Fibroblast of skin of scalp (primary cell): ENCODE measurements at regions not wholly inside any gene's neighbourhood (a gene's known extent, or its start where the extent isn't known, plus 50 kb on each side); places are given as distances from the start of the nearest gene placed in this dataset.
A peak's percentile ranks its signal among the peaks of the same experiment; 100 is the strongest.
"Not testable (repeated sequence)": the region's sequence is repeated elsewhere in the genome, so short reads cannot be mapped to it uniquely, and the experiment has no call there.

Source experiments
- DNase-seq: peaks from one replicate; pipeline ENCODE4 v3.0.0-alpha.2; 2013

DNA sequence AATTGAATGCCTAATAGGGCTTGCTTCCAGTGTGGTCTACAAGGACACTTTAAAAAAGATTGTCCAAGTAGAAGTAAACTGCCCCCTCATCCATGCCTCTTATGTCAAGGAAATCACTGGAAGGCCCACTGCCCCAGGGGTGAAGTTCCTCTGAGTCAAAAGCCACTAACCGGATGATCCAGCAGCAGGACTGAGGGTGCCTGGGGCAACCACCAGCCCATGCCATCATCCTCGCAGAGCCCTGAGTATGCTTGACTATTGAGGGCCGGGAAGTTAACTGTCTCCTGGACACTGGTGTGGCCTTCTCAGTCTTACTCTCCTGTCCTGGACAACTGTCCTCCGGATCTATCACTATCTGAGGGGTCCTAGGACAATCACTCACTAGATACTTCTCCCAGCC is 411.5 kb downstream of the TENT5A start:
- DNase-seq = no peak

DNA sequence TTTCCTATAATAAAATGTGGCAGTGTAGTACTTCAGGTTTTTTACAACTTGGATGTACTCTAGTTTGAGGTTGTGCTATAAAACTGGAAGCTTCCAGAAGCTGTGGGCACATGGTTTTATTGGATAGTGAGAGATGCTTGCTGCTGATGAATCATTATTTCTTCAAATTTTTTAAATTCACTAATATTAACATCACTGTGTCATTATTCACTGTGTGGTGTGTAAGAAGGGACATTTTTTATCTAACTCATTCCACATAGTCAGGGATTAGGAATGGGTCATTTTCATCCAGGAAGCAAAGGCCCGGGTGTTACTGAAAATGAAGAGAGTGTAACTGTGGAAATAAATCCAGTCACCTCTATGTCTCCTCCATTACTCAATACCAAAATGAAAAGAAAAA is 421.0 kb downstream of the TENT5A start:
- peak; percentile 82 for DNase-seq

DNA sequence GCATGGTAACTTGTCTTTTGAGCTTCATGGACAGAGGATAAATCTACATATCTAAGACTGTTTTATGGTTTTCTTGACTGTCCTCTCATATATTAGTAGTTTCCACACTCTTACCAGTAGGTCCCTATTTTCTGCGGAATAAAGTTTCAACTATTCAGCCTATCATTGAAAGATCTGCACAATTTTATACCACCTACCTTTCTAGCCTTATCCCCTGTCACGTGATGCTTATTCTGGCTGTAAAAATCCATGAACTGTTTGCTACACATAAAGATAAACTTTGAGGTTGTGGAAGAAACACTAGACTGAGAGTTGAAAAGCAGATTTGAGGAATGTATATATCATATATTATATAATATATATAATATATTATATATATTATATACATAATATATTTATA is 423.8 kb downstream of the TENT5A start:
- no peak for DNase-seq

DNA sequence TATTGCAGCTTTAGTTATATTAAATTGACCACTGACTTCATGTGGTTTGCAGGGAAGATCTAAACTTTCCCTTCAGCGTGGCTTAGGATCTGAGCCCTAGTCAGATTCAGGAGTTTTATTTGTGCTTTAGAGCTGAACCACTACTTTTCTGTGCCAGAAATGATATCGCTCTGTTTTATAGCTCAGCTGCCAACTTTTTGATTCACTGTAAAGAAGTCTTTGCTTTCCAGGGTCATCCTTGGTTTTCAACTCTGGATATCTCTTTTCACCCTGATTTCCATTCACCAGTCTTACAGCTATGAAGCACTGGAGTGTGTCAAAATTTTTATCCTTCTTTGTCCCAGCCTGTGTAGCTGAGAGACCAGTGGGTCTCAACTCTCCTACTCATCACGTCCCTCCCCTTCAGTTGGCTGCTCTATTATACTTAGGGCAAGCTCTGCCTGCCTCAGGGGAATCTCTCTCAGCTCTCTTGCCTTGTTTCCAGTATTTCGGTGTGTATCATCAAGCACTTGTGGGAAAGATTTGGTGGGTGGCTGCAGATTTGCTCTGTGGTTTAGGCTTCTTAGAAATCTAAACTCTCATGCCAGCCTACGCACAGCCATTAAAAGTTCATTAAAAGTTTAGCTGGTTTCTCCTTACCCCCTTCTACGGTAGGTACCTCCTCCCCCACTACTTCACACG is 425.5 kb downstream of the TENT5A start:
- peak; percentile 38 for DNase-seq

DNA sequence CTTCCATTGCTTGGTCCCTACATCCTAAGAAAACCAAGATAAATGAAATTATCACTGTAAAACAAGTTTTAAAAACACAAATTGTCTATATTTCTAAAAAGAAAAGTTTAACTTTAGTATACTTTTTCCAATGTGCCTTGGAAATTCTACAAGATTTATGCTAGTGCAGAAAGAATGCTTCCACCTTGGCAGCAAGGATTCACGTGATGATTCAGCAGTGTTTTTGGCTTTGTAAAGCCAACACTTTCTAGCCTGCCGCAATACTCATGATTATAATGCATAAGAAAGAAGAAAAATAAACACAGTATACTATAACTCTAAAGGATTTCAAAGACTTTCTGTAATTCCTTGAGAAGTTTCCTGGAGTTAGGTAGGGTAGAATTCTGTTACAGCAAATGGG is 442.7 kb downstream of the TENT5A start:
- DNase-seq = no peak

DNA sequence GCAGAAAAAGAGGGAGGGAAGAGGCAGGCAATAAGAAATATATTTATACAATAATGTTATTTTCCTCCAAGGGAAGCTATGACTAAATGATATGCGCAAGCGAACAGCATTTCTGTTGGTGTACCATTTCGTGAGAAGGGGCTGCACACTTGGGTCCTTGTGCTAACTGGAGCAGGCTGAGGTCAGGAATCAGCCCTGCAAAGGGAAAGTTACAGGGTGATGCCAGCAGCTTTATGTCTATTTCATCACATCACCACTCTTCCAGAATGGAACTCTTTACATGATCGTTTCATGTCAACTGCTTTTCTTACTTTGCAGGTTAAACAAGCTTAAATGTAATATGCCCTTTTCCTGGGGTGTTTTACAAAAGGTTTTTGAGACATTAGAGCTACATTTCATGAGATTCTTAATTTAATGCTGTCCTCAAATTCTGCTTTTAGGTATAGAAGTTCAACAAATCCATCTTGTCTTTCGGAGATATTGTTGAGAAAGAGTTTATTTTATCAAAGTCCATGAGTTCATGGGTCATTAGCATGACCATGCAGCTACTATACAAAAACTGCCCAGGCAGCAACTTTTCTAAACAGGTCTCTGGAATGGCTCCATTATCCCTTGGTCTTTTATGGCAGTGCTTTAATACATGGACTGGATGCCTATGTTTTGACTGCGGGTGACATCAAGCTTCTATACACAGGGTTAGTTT is 443.8 kb downstream of the TENT5A start:
- DNase-seq = no peak

DNA sequence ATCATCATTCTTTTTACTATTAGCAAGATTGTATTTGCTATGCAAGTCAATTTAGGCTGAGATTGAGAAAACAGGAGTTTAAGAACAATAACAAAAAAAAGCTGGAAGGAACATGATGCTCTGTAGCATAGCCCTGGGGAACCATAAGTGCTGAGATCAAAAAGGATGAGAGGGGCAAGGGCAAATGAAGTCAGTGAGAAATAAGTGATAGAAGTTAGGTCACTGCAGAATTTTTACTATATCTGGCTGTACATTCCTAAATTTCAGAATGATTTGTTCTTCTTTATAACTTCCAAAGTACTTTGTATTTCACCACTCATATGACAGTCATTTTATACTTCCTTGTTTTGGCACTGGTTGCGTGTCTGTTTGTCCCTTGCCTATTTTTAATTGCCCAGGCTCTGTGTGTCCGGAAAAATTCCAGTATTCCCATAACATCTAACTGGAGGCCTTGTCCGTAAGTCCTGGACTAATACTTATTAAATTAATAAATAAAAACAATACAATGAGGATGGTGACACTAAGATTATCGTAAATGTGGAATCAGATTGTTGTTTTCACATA is 444.7 kb downstream of the TENT5A start:
- DNase-seq = no peak

DNA sequence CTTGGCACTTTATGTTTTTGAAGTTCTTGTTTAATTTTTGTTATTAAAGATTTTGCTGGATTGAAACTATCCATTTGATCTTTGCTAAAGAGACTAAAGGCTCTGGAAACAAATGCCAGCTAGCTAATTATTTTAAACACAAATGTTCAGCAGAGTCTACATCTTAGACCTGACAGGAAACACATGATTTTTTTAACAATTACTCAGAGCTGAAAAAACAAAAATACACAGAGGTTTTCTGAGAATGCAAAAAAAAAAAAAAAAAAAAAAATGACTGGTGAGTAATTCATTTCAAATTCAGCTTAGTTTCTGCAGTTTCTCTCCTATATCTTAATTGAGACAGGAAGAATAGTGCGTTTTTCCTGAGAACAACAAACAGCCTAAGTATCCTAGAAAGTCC is 448.0 kb downstream of the TENT5A start:
- DNase-seq = peak; percentile 37

DNA sequence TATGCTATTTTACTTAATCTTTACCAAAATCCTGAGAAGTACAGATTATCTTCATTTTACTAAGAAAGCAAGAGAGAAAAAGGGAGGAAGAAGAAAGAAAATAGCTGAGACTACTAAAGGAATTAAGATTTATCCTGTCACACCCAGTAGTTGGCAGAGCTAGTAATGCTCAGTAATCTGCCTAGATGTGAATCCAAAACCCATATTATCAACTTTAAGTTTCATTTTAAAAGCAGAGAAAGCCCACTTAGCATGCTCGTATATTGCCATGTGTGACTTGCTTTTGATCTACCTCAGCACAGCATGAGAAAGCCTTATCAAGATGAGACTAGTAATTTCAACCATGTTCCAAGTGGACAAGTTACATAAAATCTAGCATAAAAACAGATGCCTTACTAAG is 451.5 kb downstream of the TENT5A start:
- DNase-seq = no peak

DNA sequence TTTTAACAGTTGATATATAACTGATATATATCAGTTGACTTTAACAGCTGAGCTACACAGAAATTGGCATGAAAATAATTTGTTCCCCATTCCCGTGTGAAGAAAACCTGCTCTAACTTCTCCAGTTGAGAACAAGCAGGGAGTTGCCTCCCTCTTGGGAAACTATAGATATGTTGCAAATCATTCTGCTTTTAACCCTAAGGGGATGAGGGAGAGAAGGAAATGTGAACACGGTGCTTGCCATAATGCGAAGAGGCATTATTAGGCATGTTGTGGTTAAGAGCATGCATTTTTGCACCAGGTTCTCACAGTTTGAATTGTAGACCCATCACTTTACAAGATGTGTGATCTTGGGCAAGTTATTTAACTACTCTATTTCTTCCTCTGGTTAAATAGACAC is 453.7 kb downstream of the TENT5A start:
- no peak for DNase-seq

DNA sequence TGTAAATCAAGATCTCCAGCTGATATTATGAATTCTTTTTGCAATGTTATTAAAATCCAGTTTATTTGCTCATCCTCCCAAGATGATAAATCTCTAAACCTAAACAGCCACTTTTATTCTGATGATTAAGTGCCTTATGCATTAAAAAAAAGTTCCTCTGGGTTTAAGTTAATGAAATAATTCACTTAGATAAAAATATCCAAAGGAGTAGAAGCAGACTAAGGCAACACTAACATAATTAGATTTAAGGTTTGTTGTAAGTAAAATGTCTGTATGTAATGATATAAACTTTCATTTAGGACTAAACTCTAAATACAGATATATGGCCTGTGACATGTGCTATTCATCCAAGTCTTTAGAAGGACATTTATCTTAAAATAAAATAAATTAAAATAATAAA is 457.2 kb downstream of the TENT5A start:
- DNase-seq = no peak

DNA sequence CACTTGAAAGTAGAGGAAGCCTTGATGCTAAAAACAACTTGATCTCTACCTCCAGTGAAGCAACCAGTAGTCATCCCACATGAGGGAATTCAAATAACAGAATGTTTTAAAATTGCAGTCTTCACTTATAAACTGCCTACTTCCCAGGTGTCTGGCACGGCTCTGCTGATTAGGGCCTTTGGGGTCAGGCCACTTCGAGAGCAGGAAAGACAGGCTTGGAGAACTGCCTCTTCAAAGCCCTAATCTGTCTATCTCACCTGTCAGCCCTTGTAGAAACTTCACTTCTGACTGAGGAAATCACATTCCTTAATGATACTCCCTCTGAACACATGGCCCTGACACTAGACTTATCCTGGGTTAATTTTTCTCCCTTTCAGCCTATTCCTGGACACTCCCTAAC is 458.6 kb downstream of the TENT5A start:
- DNase-seq = no peak

DNA sequence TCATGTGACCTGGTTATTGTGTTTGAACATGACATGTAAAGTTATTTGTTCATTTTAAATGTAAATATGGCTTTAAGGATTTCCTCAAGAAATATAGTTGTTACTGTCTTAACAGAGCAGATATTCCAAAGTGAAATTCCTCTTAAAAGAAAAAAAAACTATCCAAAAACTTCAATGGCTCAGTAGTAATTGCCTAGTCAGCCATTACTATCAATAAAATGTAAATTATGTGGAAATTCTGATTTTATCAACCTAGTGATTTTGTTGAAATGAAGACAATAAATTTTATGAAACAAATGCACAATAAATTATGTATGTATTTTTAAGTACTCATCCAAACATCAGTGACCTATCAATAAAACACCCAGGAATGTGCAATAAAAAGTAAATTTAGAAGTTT is 463.3 kb downstream of the TENT5A start:
- DNase-seq = no peak

DNA sequence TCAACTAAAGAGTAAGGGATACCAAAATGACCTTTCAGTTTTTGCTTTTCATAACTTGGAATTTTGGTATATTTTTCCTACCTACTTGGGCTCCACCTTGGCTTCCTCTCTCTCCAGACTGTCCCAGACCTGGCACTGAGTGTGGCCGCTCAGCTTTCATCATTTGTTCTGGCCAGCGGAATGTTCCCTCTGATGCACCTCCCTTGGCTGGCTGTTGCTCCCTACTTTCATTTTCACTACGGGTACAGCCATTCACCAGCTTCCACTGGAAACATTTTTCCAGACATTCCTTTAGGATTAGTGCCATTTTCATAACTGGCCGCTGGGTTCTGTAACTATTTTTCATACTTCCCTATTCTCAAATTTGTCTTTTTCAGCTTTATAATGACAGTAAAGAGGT is 487.4 kb downstream of the TENT5A start:
- DNase-seq = peak; percentile 69

DNA sequence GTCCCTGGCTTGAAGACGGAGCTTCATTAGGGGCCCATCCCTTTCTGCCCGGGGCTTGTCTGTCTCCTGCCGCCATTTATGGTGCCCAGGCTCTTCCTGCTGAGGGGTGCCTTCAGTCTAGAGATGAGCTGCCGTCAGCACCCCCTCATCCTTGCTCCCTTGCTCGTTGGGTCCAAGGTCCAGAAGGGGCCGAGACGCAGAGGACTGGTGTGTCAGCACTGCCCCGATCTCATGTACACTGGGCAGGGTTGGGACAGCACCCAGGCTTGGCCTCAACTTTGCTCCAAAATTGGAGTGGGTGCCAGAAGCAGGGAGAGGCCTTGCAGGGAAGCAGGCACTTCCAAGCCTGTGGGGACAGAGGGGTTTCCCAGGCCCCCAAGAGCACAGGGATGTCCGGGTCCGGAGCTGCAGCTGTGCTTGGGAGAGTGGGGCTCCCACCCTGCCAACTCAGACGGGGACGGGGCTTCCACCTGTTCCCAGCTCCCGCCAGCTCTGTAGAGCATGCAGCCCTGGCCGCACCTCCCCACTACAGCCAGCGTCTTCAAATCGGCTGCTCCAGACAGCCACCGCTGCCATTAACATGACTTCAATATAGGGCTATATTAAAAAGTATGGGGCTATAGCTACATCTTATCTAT is 488.8 kb downstream of the TENT5A start:
- no peak for DNase-seq

DNA sequence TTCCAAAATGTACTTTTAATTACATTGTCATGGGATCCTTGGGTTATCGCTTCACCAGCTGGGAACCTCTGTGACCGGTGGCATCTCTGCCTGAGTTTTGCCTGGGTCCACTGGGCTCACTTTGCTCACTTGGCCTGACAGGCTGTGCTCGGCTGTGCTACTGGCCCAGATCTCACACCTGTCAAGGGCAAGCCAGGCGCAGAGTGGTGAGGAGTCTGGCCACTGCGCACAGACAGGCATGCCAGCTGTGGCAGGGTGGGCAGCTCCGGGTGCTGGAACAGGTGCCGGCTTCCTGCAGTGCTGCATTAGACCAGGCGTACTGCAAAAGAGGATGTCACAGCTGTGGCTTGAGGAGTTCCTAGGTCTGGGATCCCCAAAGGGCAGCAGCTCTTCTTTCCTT is 489.8 kb downstream of the TENT5A start:
- no peak for DNase-seq

DNA sequence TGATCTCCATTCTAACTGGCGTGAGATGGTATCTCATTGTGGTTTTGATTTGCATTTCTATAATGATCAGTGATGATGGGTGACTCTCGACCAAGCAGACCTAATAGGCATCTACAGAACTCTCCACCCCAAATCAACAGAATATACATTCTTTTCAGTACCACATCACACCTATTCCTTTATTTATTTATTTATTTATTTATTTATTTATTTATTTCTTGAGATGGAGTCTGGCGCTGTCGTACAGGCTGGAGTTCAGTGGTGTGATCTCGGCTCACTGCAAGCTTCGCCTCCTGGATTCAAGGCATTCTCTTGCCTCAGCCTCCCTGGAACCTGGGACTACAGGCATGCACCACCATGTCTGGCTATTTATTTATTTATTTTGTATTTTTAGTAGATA is 496.3 kb downstream of the TENT5A start:
- DNase-seq = not testable (repeated sequence)

DNA sequence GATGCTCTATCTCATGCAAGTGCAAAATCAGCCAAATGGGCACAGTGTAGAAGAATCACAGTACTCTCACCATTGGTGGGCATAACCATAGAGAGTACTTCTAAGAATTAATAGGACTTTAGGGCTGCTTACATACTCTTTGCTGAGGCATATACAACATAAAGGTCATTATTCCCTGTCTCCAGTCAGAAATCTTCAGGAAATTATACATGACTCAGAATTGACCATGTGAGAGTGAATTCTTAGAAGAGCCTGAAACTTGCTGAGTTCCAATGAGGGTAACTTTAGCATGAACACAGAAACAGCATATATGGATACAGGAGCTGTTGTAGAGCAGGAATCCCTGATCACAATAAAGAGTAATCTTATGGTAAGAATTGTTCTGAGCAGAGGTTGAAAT is 498.7 kb downstream of the TENT5A start:
- no peak for DNase-seq

DNA sequence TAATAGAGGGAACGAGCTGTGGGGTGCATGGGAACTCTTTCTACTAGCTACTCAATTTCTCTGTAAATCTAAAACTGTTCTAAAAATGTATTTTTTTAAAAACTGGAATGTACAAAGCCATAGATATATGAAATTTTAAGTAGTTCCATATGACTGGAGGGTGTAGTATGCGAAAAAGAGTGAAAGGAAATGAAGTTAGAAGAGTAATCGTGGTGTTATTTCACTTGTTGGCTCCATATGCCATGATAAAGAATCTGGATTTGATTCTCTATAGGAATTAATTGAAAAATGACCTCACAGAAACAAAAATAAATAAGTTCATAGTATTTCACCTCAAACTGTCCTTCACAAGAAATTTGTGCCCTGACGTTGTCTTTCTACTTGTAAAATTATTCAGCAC is 500.2 kb downstream of the TENT5A start:
- peak; percentile 60 for DNase-seq

DNA sequence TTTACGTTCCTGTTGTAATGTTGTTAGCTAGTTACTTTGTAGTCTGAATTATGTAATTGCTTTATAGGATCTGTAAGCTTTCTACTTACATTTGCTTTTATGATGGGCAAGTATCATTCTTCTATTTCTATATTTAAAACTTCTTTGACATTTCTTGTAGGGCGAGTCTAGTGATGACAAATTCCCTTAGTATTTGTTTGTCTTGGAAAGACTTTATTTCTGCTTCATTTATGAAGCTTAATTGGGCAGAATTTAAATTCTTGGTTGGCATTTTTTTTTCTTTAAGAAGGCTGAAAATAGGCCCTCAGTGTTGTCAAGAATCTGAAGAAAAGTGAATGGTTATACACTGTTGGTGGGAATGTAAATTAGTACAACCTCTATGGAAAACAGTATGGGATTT is 506.3 kb downstream of the TENT5A start:
- DNase-seq = no peak

DNA sequence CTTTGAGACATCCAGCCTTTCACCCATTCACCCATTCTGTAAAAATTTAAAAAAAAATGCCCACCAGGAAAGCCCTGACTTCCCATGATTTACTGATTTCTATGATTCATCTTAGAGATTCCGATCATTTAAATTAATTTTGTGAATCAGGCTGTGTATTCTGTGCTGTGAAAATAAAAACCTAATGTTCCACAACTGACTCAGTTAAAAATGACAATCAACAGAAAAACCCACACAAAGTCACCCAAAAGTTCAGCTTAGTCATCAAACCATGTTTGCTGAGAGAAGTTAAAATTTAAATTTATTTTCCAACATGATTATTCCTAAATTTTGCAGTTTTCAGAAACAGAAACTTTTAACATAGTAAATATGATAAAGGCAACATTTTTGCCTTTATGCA is 509.9 kb downstream of the TENT5A start:
- DNase-seq = peak; percentile 24

DNA sequence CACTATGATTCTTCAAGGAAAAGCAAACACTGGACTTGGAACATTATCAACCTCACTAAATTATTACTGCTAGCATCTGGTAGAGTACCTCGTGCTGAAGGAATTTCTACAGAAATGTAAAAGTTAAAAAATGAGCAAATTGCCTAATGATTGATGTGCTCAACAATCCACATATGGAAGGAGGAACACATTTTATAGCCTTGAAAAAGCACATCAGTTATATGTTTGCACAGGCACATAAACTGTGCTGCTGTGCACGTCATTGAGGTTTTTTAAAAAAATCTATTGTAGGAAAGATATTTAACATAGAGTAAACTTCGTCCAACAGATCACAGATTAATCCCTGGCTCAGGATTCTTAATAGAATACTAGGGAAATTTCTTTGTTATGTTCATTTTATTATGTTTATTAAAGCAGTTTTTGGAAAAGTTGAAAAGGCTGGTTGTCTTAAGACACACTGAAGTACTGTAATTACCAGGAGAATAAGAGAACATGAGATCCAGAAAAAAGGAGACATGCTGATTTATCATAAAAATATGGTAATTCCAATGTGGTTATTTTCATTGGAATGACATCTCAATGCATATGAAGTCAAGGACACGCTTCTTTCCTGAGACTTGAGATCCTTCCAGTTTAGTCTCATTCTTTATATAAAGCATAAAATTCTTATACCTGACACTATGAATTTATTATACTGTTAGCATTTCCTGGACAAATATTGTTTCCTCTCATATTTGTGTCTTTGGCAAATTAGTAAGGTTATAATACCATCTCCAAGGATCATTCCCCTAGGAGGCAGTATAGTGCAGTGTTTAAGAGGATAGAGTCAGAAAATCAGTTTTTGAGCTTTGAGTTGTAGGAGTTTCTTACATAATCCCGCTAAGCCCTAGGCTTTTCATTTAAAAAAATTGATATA is 511.1 kb downstream of the TENT5A start:
- peak; percentile 50 for DNase-seq

DNA sequence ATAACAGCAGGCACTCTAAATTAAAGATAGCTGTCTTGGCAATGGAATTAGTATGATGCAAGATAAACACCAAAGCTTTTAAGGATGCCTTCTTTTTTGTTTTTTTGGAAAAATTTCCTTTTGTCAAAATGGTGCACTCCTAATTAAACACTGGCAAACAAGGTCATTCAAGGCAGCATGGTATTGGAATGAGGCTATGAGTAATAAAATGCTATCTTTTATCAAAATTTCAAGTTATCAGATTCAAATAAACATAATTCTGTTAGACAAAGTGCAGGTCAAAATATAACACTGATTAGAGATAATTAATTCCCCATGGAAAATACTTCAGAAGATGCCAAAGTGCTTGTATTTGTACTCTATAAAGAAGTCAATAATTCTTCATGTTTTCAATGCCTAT is 514.1 kb downstream of the TENT5A start:
- DNase-seq = no peak
